ENCODE measurements at regions not wholly inside any gene's neighbourhood (a gene's known extent, or its start where the extent isn't known, plus 50 kb on each side); places are given as distances from the start of the nearest gene placed in this dataset.

DNA sequence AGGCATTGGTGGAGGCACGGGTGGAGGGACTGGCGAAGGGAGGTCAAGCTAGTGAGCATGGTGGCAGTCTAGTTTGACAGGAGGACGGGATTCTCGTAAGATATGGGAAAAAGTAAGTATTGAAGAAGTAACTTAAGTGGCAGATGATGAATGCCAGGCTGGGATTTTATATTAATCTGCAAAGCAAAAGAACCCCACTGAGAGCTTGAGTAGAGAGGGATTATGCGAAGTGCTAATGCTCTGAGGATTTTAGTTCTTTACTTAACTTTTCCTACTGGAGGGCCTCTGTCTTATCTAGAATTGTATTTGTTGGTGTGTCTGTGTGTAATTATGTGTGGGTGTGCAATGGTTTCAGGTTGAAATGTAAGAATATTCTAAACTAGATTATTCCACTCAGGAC lies 327.9 kb downstream of the FAT4 start:
- TF ChIP-seq, protein P1, sequence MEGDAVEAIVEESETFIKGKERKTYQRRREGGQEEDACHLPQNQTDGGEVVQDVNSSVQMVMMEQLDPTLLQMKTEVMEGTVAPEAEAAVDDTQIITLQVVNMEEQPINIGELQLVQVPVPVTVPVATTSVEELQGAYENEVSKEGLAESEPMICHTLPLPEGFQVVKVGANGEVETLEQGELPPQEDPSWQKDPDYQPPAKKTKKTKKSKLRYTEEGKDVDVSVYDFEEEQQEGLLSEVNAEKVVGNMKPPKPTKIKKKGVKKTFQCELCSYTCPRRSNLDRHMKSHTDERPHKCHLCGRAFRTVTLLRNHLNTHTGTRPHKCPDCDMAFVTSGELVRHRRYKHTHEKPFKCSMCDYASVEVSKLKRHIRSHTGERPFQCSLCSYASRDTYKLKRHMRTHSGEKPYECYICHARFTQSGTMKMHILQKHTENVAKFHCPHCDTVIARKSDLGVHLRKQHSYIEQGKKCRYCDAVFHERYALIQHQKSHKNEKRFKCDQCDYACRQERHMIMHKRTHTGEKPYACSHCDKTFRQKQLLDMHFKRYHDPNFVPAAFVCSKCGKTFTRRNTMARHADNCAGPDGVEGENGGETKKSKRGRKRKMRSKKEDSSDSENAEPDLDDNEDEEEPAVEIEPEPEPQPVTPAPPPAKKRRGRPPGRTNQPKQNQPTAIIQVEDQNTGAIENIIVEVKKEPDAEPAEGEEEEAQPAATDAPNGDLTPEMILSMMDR (IDR thresholded peaks at IDR 0.05; ENCODE audit: borderline replicate concordance, extremely low read depth, low read length, poor library complexity, severe bottlenecking) = no peak
- no peak for TF ChIP-seq EZH2 (IDR thresholded peaks at IDR 0.05; ENCODE audit: borderline replicate concordance, low read depth, low read length, severe bottlenecking)
